Mammary epithelial cell (primary cell): ENCODE measurements at regions not wholly inside any gene's neighbourhood (a gene's known extent, or its start where the extent isn't known, plus 50 kb on each side); places are given as distances from the start of the nearest gene placed in this dataset.

ENCODE experiments used
- CTCF ChIP-seq, 2 donors: IDR thresholded peaks in 1 of 2; conservative IDR thresholded peaks in 1 of 2; 2 replicates each; pipeline ENCODE4 v1.5.1; 2011 to 2012; ENCODE audit warnings: inconsistent platforms in 2 of 2, low read length in 2 of 2, mild to moderate bottlenecking in 2 of 2, control low read depth in 1 of 2, low read depth in 1 of 2; ENCODE audit not compliant: insufficient read depth in 1 of 2; ENCODE audit errors: extremely low read depth in 1 of 2
- EZH2 ChIP-seq: IDR thresholded peaks from 2 replicates; pipeline ENCODE4 v1.6.1; 2012; ENCODE audit warnings: low read length, inconsistent platforms, borderline replicate concordance

GRCh38 chr2:239589833-239590232 is 189.0 kb upstream of the HDAC4 start:
- TF ChIP-seq CTCF (conservative IDR thresholded peaks at IDR 0.05 in 1 of 2, IDR thresholded peaks at IDR 0.05 in 1 of 2; ENCODE audit: extremely low read depth in 1 of 2, insufficient read depth in 1 of 2, low read depth in 1 of 2, low read length in 2 of 2) (no peak), EZH2 (no peak)
